HepG2 (cell line): ENCODE measurements at regions not wholly inside any gene's neighbourhood (a gene's known extent, or its start where the extent isn't known, plus 50 kb on each side); places are given as distances from the start of the nearest gene placed in this dataset.

Experiments used
- ATAC-seq: fragments of 200-7000 bp; cut with Tn5 transposase; 3 replicates; pipeline ENCODE4 v1.9.1; 2020; ENCODE audit warnings: mild to moderate bottlenecking, moderate library complexity
- BruUV-seq: library from RNA; stranded (reverse); fragments of 400-500 nt; replicated peaks from 2 replicates; lab custom pipeline; 2021; lab: Mats Ljungman, UMichigan
- CTCF ChIA-PET: fragments of 300-600 bp; formaldehyde crosslinking; extraction: SDS; loops from one replicate; lab custom pipeline; 2021; ENCODE audit warnings: low total read pairs, inconsistent platforms, low intra/inter-chr PET ratio; lab: Yijun Ruan, JAX
- POLR2A ChIA-PET: fragments of 350-600 bp; sonication (Branson Sonifier 250); formaldehyde crosslinking; loops from one replicate; lab custom pipeline; 2020; ENCODE audit warnings: antibody characterized with exemption, inconsistent platforms; lab: Yijun Ruan, JAX
- DNase-seq: peaks from one replicate; pipeline ENCODE4 v3.0.0-alpha.2; 2015; ENCODE audit warnings: low spot score
- FAIRE-seq: peaks from 3 replicates; lab custom pipeline; 2011; peaks lifted over from hg19 to GRCh38; lab: Jason Lieb, UNC
- H2AFZ ChIP-seq: one replicate; pipeline ENCODE4 v1.6.1; 2011; ENCODE audit warnings: low read length, inconsistent platforms
- H3K27ac ChIP-seq: fragments of 300-600 bp; 3 replicates; pipeline ENCODE4 v1.8.0; 2011; ENCODE audit warnings: mixed run types, mild to moderate bottlenecking, mixed read lengths, low read length, inconsistent platforms; ENCODE audit not compliant: insufficient read depth; ENCODE audit errors: extremely low read length
- H3K27me3 ChIP-seq, 2 experiments: fragments of 200-600 bp in 1 of 2; 2 replicates in 1 of 2; 3 replicates in 1 of 2; pipeline versions ENCODE4 v1.6.0 to v1.8.0; 2011; ENCODE audit warnings: low read length in 2 of 2, mild to moderate bottlenecking in 2 of 2, moderate library complexity in 2 of 2, inconsistent platforms in 1 of 2; ENCODE audit not compliant: insufficient read depth in 2 of 2, control insufficient read depth in 1 of 2
- H3K36me3 ChIP-seq, 2 experiments: fragments of 200-600 bp in 1 of 2; replicated peaks in 1 of 2; 2 replicates in 1 of 2; 3 replicates in 1 of 2; pipeline versions ENCODE4 v1.5.1 to v1.8.0; 2011; ENCODE audit warnings: low read length in 2 of 2, inconsistent platforms in 1 of 2; ENCODE audit not compliant: insufficient read depth in 2 of 2, control insufficient read depth in 1 of 2
- H3K4me1 ChIP-seq: 2 replicates; pipeline ENCODE4 v1.5.1; 2012; ENCODE audit warnings: low read length, inconsistent platforms; ENCODE audit not compliant: insufficient read depth
- H3K4me2 ChIP-seq: 2 replicates; pipeline ENCODE4 v1.6.0; 2011; ENCODE audit warnings: low read depth, low read length, inconsistent platforms
- H3K4me3 ChIP-seq, 3 experiments: fragments of 200-600 bp in 1 of 3; sonication (generic), shearing (Covaris generic) in 1 of 3; replicated peaks in 1 of 3; 2 replicates each; pipeline ENCODE4 v1.5.1; 2011 to 2016; ENCODE audit warnings: low read length in 3 of 3, inconsistent platforms in 2 of 3, low read depth in 2 of 3, mild to moderate bottlenecking in 2 of 3, control low read depth in 1 of 3, mixed read lengths in 1 of 3; ENCODE audit not compliant: insufficient read depth in 1 of 3
- H3K79me2 ChIP-seq: one replicate; pipeline ENCODE4 v1.6.1; 2011; ENCODE audit warnings: low read length, inconsistent platforms; ENCODE audit not compliant: insufficient read depth
- H3K9ac ChIP-seq: 2 replicates; pipeline ENCODE4 v1.6.0; 2011; ENCODE audit warnings: mild to moderate bottlenecking, low read depth, low read length, inconsistent platforms; ENCODE audit not compliant: insufficient read depth
- H3K9me3 ChIP-seq: 2 replicates; pipeline ENCODE4 v1.5.1; 2012; ENCODE audit warnings: mild to moderate bottlenecking, low read length
- H4K20me1 ChIP-seq: 2 replicates; pipeline ENCODE4 v1.6.0; 2011; ENCODE audit warnings: inconsistent platforms, mild to moderate bottlenecking, low read length, moderate library complexity; ENCODE audit not compliant: insufficient read depth
- ADNP ChIP-seq: sonication (generic); formaldehyde crosslinking; IDR thresholded peaks from 2 replicates; pipeline ENCODE4 v1.4.0; 2020; ENCODE audit warnings: missing genetic modification reagents
- DNMT1 ChIP-seq: sonication (generic); formaldehyde crosslinking; IDR thresholded peaks from 2 replicates; pipeline ENCODE4 v1.5.1; 2020; ENCODE audit warnings: mild to moderate bottlenecking, missing genetic modification reagents
- EHMT2 ChIP-seq: fragments of 200-600 bp; sonication (generic); IDR thresholded peaks from 2 replicates; pipeline ENCODE4 v1.7.0; 2017; ENCODE audit warnings: antibody characterized with exemption, low read depth, low read length, borderline replicate concordance
- FOXO1 ChIP-seq: sonication (generic); formaldehyde crosslinking; IDR thresholded peaks from 2 replicates; pipeline ENCODE4 v1.4.0; 2020; ENCODE audit warnings: missing genetic modification reagents
- HNF4G ChIP-seq, 2 experiments: sonication (generic) in 1 of 2; formaldehyde crosslinking in 1 of 2; IDR thresholded peaks; 2 replicates each; pipeline versions ENCODE4 v1.4.0 to v1.6.1; 2011 to 2020; ENCODE audit warnings: borderline replicate concordance in 2 of 2, low read depth in 2 of 2, mild to moderate bottlenecking in 2 of 2, low read length in 1 of 2, missing genetic modification reagents in 1 of 2, moderate library complexity in 1 of 2
- KDM6A ChIP-seq: IDR thresholded peaks from 2 replicates; pipeline ENCODE4 v1.6.1; 2016; ENCODE audit warnings: low read depth
- MAFG ChIP-seq: sonication (generic); formaldehyde crosslinking; IDR thresholded peaks from 2 replicates; pipeline ENCODE4 v1.5.1; 2020; ENCODE audit warnings: mild to moderate bottlenecking, missing genetic modification reagents
- PAWR ChIP-seq: sonication (generic); formaldehyde crosslinking; IDR thresholded peaks from 2 replicates; pipeline ENCODE4 v1.4.0; 2020; ENCODE audit warnings: missing genetic modification reagents, mild to moderate bottlenecking, borderline replicate concordance
- PHF20 ChIP-seq: sonication (generic); formaldehyde crosslinking; IDR thresholded peaks from 2 replicates; pipeline ENCODE4 v1.5.0; 2020; ENCODE audit warnings: mild to moderate bottlenecking, missing genetic modification reagents
- POLR2A ChIP-seq, 2 experiments: IDR thresholded peaks; 2 replicates each; pipeline ENCODE4 v1.6.1; 2011; ENCODE audit warnings: low read depth in 2 of 2, low read length in 2 of 2, mild to moderate bottlenecking in 1 of 2, moderate library complexity in 1 of 2; ENCODE audit not compliant: insufficient read depth in 1 of 2
- POLR2AphosphoS5 ChIP-seq: IDR thresholded peaks from 2 replicates; pipeline ENCODE4 v1.6.1; 2012; ENCODE audit warnings: low read depth, low read length
- POLR2G ChIP-seq: fragments of 200-400 bp; formaldehyde crosslinking; IDR thresholded peaks from 2 replicates; pipeline ENCODE4 v1.6.1; 2018; ENCODE audit warnings: mild to moderate bottlenecking, low read depth, low read length, moderate library complexity
- YY1 ChIP-seq: IDR thresholded peaks from 2 replicates; pipeline ENCODE4 v1.6.1; 2011; ENCODE audit warnings: low read length, low read depth, moderate library complexity, mild to moderate bottlenecking; ENCODE audit not compliant: insufficient read depth, insufficient replicate concordance
- ZBTB2 ChIP-seq: sonication (generic); formaldehyde crosslinking; IDR thresholded peaks from 2 replicates; pipeline ENCODE4 v1.8.0; 2022; ENCODE audit warnings: low read depth, missing genetic modification reagents
- ZNF10 ChIP-seq: sonication (generic); formaldehyde crosslinking; IDR thresholded peaks from 2 replicates; pipeline ENCODE4 v1.4.0; 2020; ENCODE audit warnings: mild to moderate bottlenecking, low read depth, missing genetic modification reagents, borderline replicate concordance
- ZNF121 ChIP-seq: sonication (generic); formaldehyde crosslinking; IDR thresholded peaks from 2 replicates; pipeline ENCODE4 v1.5.0; 2020; ENCODE audit warnings: mild to moderate bottlenecking, missing genetic modification reagents
- ZNF3 ChIP-seq: IDR thresholded peaks from 2 replicates; pipeline ENCODE4 v1.7.0; 2017; ENCODE audit warnings: inconsistent platforms
- ZNF629 ChIP-seq: sonication (generic); formaldehyde crosslinking; conservative IDR thresholded peaks from 2 replicates; pipeline ENCODE4 v1.5.0; 2020; ENCODE audit warnings: missing genetic modification reagents
- ZNF720 ChIP-seq: sonication (generic); formaldehyde crosslinking; IDR thresholded peaks from 2 replicates; pipeline ENCODE4 v1.4.0; 2020; ENCODE audit warnings: missing genetic modification reagents
- WGBS: methylation state at CpG from one replicate; pipeline ENCODE4 v1.1.6; 2017; ENCODE audit warnings: low lambda C conversion rate; 5-methylcytosine and 5-hydroxymethylcytosine counted together
- in situ Hi-C: cut with HindIII; loops from 2 replicates; pipeline ENCODE4 v1.10.0; 2017; ENCODE audit warnings: low pct_unique_long_range_greater_than_20kb; ENCODE audit not compliant: extremely low pct_ligation_motif_present
- intact Hi-C: fragments of 100-400 bp; cut with micrococcal nuclease; formaldehyde crosslinking; loops from one replicate; pipeline ENCODE4 v1.10.0; 2022; ENCODE audit not compliant: unreplicated experiment

DNA sequence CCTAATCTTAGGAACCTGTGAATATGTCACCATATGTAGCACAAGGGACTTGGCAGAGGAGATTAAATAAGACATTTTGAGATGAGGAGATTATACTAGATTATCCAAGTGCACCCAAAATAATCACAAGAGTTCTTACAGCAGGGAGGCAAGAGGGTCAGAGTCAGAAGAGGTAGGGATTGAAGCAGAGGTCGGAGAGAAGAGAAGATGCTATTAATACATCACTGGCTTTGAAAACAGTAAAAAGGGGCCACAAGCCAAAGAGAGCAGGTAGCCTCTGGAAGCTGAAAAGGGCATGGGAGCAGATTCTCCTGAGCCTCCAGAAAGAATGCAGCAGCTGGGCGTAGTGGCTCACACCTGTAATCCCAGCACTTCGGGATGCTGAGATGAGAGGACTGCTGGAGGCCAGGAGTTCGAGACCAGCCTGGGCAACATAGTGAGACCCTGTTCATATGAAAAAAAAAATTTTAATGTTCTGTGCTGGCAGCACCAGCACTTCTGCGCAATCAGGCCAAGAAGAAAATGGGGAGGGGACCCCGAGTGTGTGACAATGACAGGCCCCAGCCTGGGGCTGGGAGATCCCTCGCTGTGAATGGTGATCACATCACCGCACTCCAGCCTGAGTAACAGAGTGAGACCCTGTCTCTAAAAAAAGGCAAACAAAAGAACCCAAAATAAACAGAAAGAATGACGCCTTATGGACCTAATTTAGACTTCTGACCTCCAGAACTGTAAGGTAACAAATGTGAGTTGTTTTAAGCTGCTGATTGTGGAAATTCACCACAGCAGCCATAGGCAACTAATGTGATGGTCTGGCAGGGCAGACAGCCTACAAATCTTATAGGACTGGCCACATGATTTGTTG, 275.4 kb downstream of the MRTFB start (continued):
- TF ChIP-seq HNF4G (IDR thresholded peaks at IDR 0.05; ENCODE audit: borderline replicate concordance, low read depth, low read length), result peak; percentile 39; the same call in 1 of the 2 replicates
- no peak for TF ChIP-seq HNF4G (CRISPR knock-in tag; IDR thresholded peaks at IDR 0.05; ENCODE audit: borderline replicate concordance, low read depth)
- TF ChIP-seq ZNF121 (CRISPR knock-in tag), result peak; percentile 93
- TF ChIP-seq ADNP (CRISPR knock-in tag), result peak; percentile 39; the same call in 1 of the 2 replicates
- TF ChIP-seq POLR2G, result no peak
- TF ChIP-seq ZNF3 (CRISPR knock-in tag), result no peak
- no peak; the same call in 1 of the 2 replicates for TF ChIP-seq DNMT1

- Histone ChIP-seq H3K9me3 (peaks cover 9% of the 10 kb centered on the region; the same call in 1 of the 2 replicates), H3K4me3 (peak overlapping the region in 1 of 3 experiments; percentile 49; a peak in 2 of 6 replicates), H3K4me1 (peaks cover 53% of the 10 kb centered on the region), H3K27ac (no peak overlapping the region), H3K36me3 (no peaks in the 10 kb centered on the region), H3K4me2 (peak overlapping the region; percentile 54), H3K9ac (no peak overlapping the region), H3K27me3 (no peaks in the 10 kb centered on the region), H3K79me2 (no peaks in the 10 kb centered on the region), H4K20me1 (no peaks in the 10 kb centered on the region), H2AFZ (no peak overlapping the region)
- POLR2A ChIA-PET, result interaction anchor here (1.3 kb wide), 1 partner anchor 8 kb away, joined by 3 read pairs; no protein-coding TSS in a partner anchor
- CTCF ChIA-PET, result no interaction called here
- BruUV-seq, result no TSS peak
- FAIRE-seq (peak; percentile 61), DNase-seq (peak; percentile 74), ATAC-seq (peak; percentile 56)
- in situ Hi-C loops, result no loop called here
- intact Hi-C loops, result no loop called here
- WGBS, result 31% methylated on average over 19 of the region's 19 CpGs
- TF ChIP-seq EHMT2, result no peak
- no peak for TF ChIP-seq MAFG (CRISPR knock-in tag)
- TF ChIP-seq PHF20 (CRISPR knock-in tag), result no peak
- no peak for TF ChIP-seq ZNF629 (CRISPR knock-in tag)
- no peak for TF ChIP-seq POLR2A (IDR thresholded peaks at IDR 0.05; ENCODE audit: insufficient read depth in 1 of 2, low read depth in 2 of 2, low read length in 2 of 2)
- no peak for TF ChIP-seq ZNF10
- no peak; the same call in 1 of the 2 replicates for TF ChIP-seq ZBTB2 (CRISPR knock-in tag)
- TF ChIP-seq YY1, result no peak
- TF ChIP-seq PAWR, result no peak
- no peak for TF ChIP-seq POLR2AphosphoS5
- no peak for TF ChIP-seq ZNF720 (CRISPR knock-in tag)
- no peak for TF ChIP-seq KDM6A
- TF ChIP-seq FOXO1 (CRISPR knock-in tag), result no peak
These were observed 274.5 kb downstream of the MRTFB start for GRCh38 chr16:14345512-14346115.
